Nephron (organoid): ENCODE measurements at regions not wholly inside any gene's neighbourhood (a gene's known extent, or its start where the extent isn't known, plus 50 kb on each side); places are given as distances from the start of the nearest gene placed in this dataset.

ENCODE experiments used
- H3K27ac Mint-ChIP-seq, 3 experiments: 2 replicates each; pipeline ENCODE4 v1.8.0; 2020; ENCODE audit warnings: mixed read lengths in 3 of 3, mild to moderate bottlenecking in 2 of 3, moderate library complexity in 1 of 3
- H3K27me3 Mint-ChIP-seq: 2 replicates; pipeline ENCODE4 v1.8.0; 2021; ENCODE audit warnings: low read depth, mild to moderate bottlenecking, moderate library complexity, mixed read lengths
- H3K36me3 Mint-ChIP-seq: 2 replicates; pipeline ENCODE4 v1.8.0; 2020; ENCODE audit warnings: low read depth, mixed read lengths
- H3K4me1 Mint-ChIP-seq: 2 replicates; pipeline ENCODE4 v1.8.0; 2020; ENCODE audit warnings: mixed read lengths
- H3K4me3 Mint-ChIP-seq, 3 experiments: 2 replicates each; pipeline ENCODE4 v1.8.0; 2020; ENCODE audit warnings: mild to moderate bottlenecking in 3 of 3, mixed read lengths in 3 of 3, moderate library complexity in 2 of 3
- H3K9me3 Mint-ChIP-seq: 2 replicates; pipeline ENCODE4 v1.8.0; 2020; ENCODE audit warnings: mixed read lengths
- TF ChIP-seq, protein P1 (sequence below), 3 experiments: fragments of 200-600 bp; sonication (generic); IDR thresholded peaks; one replicate each; pipeline ENCODE4 v1.5.0; 2021; ENCODE audit warnings: antibody characterized with exemption in 3 of 3; ENCODE audit not compliant: unreplicated experiment in 3 of 3

DNA sequence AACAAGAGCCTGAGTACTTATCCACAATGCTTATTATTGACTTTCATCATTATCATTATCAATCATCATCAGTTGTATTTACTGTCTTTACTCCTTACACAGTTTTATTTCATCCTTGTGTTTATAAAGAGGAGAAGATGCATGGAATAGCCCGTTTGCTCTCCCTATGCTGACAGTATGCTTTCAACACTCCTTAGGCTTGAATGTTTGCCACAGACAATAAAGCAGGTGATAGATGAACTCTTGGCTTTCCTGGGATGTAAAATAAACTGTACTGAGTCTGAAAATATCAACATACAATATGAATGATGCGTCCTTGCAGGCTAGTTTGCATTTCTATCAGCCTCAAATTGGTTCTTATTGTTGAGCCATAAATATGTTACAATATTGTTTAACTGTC, 891.8 kb upstream of the NCAM2 start:
- no peak overlapping the region for H3K27ac Mint-ChIP-seq
- TF ChIP-seq, protein P1, sequence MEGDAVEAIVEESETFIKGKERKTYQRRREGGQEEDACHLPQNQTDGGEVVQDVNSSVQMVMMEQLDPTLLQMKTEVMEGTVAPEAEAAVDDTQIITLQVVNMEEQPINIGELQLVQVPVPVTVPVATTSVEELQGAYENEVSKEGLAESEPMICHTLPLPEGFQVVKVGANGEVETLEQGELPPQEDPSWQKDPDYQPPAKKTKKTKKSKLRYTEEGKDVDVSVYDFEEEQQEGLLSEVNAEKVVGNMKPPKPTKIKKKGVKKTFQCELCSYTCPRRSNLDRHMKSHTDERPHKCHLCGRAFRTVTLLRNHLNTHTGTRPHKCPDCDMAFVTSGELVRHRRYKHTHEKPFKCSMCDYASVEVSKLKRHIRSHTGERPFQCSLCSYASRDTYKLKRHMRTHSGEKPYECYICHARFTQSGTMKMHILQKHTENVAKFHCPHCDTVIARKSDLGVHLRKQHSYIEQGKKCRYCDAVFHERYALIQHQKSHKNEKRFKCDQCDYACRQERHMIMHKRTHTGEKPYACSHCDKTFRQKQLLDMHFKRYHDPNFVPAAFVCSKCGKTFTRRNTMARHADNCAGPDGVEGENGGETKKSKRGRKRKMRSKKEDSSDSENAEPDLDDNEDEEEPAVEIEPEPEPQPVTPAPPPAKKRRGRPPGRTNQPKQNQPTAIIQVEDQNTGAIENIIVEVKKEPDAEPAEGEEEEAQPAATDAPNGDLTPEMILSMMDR (IDR thresholded peaks at IDR 0.05; ENCODE audit: unreplicated experiment in 3 of 3) = no peak
- H3K4me3 Mint-ChIP-seq = no peak overlapping the region
- H3K4me1 Mint-ChIP-seq = no peaks in the 10 kb centered on the region
- no peaks in the 10 kb centered on the region for H3K27me3 Mint-ChIP-seq
- H3K36me3 Mint-ChIP-seq = no peaks in the 10 kb centered on the region
- no peaks in the 10 kb centered on the region for H3K9me3 Mint-ChIP-seq

DNA sequence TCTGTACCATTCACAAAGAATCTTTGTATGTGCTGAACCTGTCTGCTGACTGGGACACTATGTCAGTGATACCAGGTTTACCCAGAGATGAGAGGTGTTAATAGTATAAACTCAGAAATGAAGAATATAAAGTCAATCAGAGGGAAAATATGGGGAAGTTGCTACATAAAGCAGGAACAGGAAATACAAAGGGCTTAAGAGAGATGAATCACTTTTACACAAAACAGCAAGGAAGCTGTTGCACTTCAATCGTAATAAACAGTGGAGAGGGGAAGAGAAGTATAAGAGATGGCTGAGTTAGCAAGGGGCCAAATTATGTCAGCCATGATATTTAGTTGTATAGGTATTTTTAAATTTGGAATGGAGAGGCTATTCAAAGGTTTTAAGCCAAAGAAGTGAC, 890.2 kb upstream of the NCAM2 start:
- Mint-ChIP-seq H3K36me3 (no peaks in the 10 kb centered on the region), H3K9me3 (no peaks in the 10 kb centered on the region), H3K27ac (no peak overlapping the region), H3K27me3 (no peaks in the 10 kb centered on the region), H3K4me1 (no peaks in the 10 kb centered on the region), H3K4me3 (no peak overlapping the region)
- TF ChIP-seq, protein P1 (IDR thresholded peaks at IDR 0.05; ENCODE audit: unreplicated experiment in 3 of 3) = no peak

DNA sequence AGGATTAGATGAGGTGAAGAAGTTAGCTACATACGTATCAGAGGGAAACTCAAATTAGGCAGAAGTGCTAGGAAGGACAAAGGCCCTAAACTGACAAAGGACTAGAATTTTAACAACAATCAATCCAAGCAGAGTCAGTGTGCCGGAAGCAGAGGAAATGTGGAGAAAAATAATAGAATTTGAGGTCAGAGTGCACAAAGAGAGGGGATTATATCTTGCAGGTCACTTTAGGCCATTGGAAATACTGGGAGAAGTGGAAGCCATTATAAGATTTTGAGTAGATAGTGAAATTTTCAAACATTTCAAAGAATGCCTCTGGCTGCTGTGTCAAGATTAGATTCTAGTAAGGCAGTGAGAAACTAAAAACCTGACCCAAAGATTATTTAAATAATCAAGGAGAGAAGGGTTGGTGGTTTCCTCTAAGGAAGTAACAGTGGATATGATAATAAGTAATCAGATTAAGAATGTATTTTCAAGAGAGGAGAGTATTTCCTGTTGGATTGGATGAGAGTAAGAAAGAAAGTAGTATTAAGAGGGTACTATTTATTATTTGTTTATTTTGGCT, 889.2 kb upstream of the NCAM2 start:
- TF ChIP-seq, protein P1 (IDR thresholded peaks at IDR 0.05; ENCODE audit: unreplicated experiment in 3 of 3) = no peak
- Mint-ChIP-seq H3K4me3 (no peak overlapping the region), H3K27ac (no peak overlapping the region), H3K4me1 (no peaks in the 10 kb centered on the region), H3K9me3 (peaks cover 2% of the 10 kb centered on the region), H3K27me3 (no peaks in the 10 kb centered on the region), H3K36me3 (no peaks in the 10 kb centered on the region)

DNA sequence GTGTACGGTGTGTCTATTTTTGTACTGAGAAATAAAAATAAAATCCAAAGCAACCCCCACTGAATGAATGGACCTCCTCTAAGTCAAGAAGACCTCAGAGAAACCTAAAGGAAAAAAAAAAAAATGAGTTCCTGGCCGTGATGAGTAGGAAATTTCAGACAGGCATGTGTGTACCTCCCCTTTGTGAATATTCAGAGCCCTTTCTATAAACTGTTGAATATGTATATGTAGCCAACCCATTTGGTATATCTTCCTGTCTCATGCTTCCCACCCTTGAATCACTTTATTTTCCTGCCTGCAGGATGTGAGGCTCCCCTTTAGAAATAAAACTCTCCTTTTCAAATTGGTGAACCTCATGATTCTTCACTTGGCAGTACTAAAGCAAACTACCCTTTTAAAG, 887.8 kb upstream of the NCAM2 start:
- Mint-ChIP-seq H3K36me3 (no peaks in the 10 kb centered on the region), H3K27ac (no peak overlapping the region), H3K4me3 (no peak overlapping the region), H3K27me3 (no peaks in the 10 kb centered on the region), H3K4me1 (no peaks in the 10 kb centered on the region), H3K9me3 (peaks cover 10% of the 10 kb centered on the region)
- TF ChIP-seq, protein P1 (IDR thresholded peaks at IDR 0.05; ENCODE audit: unreplicated experiment in 3 of 3) = no peak

DNA sequence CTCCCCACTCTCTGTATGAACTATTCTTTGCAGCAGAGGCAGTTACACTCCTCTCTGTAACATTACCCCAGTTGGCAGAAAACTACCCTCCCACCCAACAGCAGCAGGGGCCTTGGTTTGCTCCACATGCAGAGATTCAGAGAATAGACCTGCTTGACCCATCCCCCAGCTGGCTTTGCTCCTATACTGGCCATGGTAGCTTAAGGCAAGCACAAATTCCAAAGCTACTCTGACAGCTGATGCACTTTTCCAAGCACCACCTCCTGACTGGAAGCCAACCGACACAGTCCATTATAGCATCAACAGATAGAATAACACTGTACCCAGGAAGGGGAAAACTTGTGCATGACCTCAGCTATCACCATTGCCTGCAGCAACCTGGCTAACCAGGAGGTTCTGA, 846.5 kb upstream of the NCAM2 start:
- no peaks in the 10 kb centered on the region for H3K36me3 Mint-ChIP-seq
- H3K4me3 Mint-ChIP-seq = no peak overlapping the region
- no peak overlapping the region for H3K27ac Mint-ChIP-seq
- H3K27me3 Mint-ChIP-seq = no peaks in the 10 kb centered on the region
- H3K4me1 Mint-ChIP-seq = no peaks in the 10 kb centered on the region
- H3K9me3 Mint-ChIP-seq = peaks cover 30% of the 10 kb centered on the region
- TF ChIP-seq, protein P1 (IDR thresholded peaks at IDR 0.05; ENCODE audit: unreplicated experiment in 3 of 3) = no peak

DNA sequence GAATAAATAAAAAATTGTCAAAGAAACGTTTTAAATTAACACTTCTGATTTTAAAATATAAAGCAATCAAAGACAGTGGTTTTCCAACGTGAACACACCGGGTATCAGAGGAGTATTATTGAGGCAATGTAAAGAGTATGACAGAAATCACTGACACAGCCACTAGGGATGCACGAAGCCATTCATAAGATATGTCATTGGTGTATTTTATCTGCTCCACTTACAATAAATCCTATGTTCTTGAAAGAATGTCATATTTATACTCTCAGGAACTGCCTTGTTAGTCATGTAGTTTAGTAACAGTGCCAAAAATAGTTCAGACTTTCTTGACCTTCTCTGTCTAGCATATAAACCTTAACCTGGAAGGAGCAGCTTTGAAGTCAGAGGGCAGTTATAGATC, 835.0 kb upstream of the NCAM2 start:
- no peaks in the 10 kb centered on the region for H3K27me3 Mint-ChIP-seq
- H3K4me3 Mint-ChIP-seq = no peak overlapping the region
- no peaks in the 10 kb centered on the region for H3K36me3 Mint-ChIP-seq
- H3K27ac Mint-ChIP-seq = no peak overlapping the region
- no peaks in the 10 kb centered on the region for H3K4me1 Mint-ChIP-seq
- H3K9me3 Mint-ChIP-seq = peaks cover 2% of the 10 kb centered on the region
- TF ChIP-seq, protein P1 (IDR thresholded peaks at IDR 0.05; ENCODE audit: unreplicated experiment in 3 of 3) = no peak
